ENCODE measurements at regions not wholly inside any gene's neighbourhood (a gene's known extent, or its start where the extent isn't known, plus 50 kb on each side); places are given as distances from the start of the nearest gene placed in this dataset.
"Not testable (repeated sequence)": the region's sequence is repeated elsewhere in the genome, so short reads cannot be mapped to it uniquely, and the experiment has no call there.

GRCh38 chr6:9921366-9921765, 493.5 kb downstream of the TFAP2A start:
- DNase-seq = no peak

DNA sequence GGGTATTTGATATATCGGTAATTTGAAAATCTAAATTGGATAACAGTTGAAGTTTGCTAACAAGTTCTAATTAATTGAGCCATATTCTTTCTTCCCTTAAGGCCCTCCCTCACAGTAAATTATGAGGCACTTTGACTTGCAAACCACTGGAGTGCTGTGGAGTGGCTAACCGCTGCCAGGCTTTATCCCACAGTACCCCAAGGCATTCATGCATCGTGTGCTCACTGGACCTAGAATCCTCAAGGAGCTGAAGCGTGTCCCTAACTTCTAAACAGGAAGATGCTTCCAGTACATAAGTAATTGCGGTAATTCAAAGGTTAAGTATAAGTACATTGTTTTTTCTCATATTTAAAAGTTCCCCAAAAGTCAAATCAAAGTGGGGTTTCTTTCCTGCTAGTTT, 499.9 kb downstream of the TFAP2A start:
- DNase-seq = no peak

DNA sequence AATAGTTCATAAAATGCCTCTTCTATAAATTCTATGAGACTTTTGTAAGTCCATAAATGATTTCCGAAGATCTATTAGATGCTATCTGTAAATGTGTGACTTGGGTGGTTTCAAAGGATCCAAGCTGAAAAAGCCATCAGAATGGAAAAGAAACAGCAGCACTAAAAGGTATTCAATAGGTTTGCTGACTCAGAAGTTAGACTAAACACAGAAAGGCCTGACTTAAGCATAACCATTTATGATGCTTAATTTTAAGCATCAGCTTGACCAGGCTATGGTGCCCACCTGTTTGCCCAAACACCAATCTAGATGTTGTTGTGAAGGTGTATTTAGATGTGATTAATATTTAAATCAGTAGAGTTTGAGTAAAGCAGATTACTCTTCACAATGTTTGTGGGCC, 513.5 kb downstream of the TFAP2A start:
- no peak for DNase-seq

- DNase-seq = no peak
These were observed 518.1 kb downstream of the TFAP2A start for GRCh38 chr6:9896806-9897205.

- DNase-seq = no peak
These were observed 524.0 kb downstream of the TFAP2A start for GRCh38 chr6:9890893-9891292.

- no peak for DNase-seq
These were observed 524.4 kb downstream of the TFAP2A start for GRCh38 chr6:9890469-9890868.

GRCh38 chr6:9878535-9878934, 536.3 kb downstream of the TFAP2A start:
- no peak for DNase-seq

- no peak for DNase-seq
These were observed 539.1 kb downstream of the TFAP2A start for GRCh38 chr6:9875605-9876353.

DNA sequence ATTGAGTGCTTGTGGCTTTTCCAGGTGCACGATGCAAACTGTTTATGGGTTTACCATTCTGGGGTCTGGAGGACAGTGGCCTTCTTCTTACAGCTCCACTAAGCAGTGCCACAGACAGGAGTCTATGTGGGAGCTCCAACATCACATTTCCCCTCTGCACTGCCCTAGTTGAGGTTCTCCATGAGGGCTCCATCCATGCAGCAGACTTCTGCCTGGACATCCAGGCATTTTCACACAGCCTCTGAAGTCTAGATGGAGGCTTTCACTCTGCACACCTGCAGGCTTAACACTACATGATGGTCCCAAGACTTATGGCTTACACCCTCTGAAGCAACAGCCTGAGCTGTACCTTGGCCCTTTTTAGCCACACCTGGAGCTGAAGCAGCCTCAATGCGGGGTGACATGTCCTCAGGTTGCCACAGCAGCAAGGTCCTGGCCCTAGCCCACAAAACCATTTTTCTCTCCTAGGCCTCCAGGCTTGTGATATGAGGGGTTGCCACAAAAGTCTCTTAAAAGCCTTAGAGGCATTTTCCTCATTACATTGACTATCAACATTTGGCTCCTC, 552.2 kb downstream of the TFAP2A start:
- no peak for DNase-seq

- DNase-seq = no peak
These were observed 563.1 kb downstream of the TFAP2A start for GRCh38 chr6:9851541-9852380.

- DNase-seq = no peak
These were observed 563.9 kb downstream of the TFAP2A start for GRCh38 chr6:9851006-9851405.

- DNase-seq = no peak
These were observed 566.8 kb downstream of the TFAP2A start for GRCh38 chr6:9848094-9848493.

- no peak for DNase-seq
These were observed 572.8 kb downstream of the TFAP2A start for GRCh38 chr6:9841886-9842725.

- no peak for DNase-seq
These were observed 580.6 kb downstream of the TFAP2A start for GRCh38 chr6:9834233-9834632.

- DNase-seq = no peak
These were observed 583.1 kb downstream of the TFAP2A start for GRCh38 chr6:9831783-9832182.

DNA sequence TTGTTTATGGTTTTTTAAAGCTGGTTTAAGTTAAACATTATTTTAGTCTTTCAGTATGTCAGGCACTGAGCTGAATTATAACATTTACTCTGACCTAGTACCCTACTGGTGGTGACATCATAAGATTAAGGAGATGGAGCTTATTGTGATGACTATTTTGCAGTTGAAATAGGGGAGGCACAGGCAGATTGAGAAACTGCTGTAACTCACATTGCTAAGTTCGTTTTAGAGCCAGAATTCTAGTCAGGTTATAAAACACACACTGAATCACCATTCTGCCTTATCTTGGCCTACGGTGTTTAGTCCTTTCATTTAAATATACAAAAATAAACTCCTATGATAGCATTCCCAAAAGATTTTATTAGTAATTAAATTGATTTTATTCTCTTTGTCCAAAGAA, 584.1 kb downstream of the TFAP2A start:
- no peak for DNase-seq

DNA sequence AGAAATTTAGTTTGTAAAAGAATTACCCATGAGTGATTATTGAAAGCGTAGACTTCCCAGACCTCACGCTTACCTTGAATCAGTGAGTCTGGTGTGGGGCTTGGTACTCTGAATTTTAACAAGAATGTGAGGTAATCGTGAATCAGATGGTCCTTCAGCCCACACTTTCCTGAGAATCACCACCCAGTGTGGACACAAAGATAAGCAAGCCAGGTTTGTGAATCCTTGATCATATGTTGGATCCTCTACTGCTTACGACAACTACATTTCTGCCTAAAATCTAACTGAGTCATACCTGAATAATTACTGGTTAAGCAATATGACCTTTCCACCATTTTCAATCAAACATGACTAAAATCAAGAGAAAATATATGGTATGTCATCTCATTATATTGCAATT, 589.3 kb downstream of the TFAP2A start:
- no peak for DNase-seq

- not testable (repeated sequence) for DNase-seq
These were observed 604.1 kb downstream of the TFAP2A start for GRCh38 chr6:9810727-9811126.

DNA sequence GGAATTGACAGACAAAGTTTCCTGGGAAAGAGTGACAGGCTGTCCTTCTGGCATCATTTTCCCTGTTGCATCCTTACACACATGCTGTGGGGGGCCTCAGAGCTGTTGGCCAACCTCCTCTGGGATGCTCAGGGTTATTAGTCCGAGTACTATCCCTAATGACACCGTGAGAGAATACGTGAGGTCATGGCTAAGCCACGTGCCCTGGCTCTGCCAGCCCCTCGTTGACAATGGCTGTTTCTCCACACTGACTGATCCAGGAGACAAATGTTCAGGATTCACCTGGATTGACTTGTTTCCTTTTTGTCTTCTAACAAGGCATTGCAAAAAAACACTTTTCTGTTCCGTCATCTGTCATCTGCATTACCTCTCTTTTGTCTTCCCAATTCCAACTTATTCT, 604.6 kb downstream of the TFAP2A start:
- DNase-seq = no peak

- no peak for DNase-seq
These were observed 608.7 kb downstream of the TFAP2A start for GRCh38 chr6:9806195-9806594.

GRCh38 chr6:9801249-9801754, 613.6 kb downstream of the TFAP2A start:
- DNase-seq = no peak

DNA sequence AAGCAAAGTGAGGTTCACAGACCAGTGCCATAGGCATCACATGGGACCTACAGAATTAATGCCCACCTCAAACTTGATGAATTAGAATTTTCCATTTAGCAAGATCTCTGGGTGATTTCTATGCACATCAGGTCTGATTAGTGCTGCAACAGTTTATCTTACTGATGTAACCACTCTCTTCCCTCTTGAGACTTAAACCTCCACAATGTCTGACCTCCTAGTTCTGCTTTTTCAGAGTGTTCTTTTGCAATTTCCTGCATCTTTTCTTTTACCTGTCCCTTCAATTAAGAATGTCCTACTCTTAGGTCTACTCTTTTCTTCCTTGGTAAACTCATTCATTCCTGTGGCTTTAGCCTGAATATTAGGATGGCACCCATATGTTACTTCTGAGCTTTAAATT, 615.3 kb downstream of the TFAP2A start:
- DNase-seq = no peak

DNA sequence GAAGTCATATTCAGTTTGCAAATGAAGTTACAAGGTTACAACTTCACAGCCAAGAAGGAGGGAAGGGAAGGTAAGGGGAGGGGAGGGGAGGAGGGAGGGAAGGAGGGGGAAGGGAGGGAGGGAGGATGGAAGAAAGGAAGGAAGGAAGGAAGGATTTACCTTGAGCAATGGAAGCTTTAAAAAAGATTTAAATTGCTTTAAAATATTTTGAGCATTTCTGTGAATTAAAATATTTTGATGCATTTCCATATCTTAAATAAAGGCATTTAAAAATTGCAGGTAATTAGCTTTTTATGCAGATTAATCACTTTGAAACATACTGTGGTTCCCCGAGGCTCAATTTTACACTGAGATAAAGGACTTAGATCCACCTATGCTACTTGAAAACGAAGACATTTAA, 618.0 kb downstream of the TFAP2A start:
- no peak for DNase-seq

All from DMS153 (cell line).